Endodermal cell (in vitro differentiated cells): ENCODE measurements at regions not wholly inside any gene's neighbourhood (a gene's known extent, or its start where the extent isn't known, plus 50 kb on each side); places are given as distances from the start of the nearest gene placed in this dataset.

Experiments used
- DNase-seq: peaks from one replicate; pipeline ENCODE4 v3.0.0-alpha.2; 2017
- H3K27ac ChIP-seq: 2 replicates; pipeline ENCODE4 v1.5.1; 2013; ENCODE audit warnings: mild to moderate bottlenecking, low read depth, low read length, moderate library complexity
- H3K27me3 ChIP-seq: 2 replicates; pipeline ENCODE4 v1.6.1; 2013; ENCODE audit warnings: mild to moderate bottlenecking, low read length, moderate library complexity; ENCODE audit not compliant: insufficient read depth, control insufficient read depth, poor library complexity, severe bottlenecking
- H3K36me3 ChIP-seq: 2 replicates; pipeline ENCODE4 v1.7.0; 2013; ENCODE audit warnings: mild to moderate bottlenecking, low read length, moderate library complexity; ENCODE audit not compliant: control insufficient read depth, insufficient read depth
- H3K4me1 ChIP-seq: one replicate; pipeline ENCODE4 v1.7.0; 2013; ENCODE audit warnings: low read length; ENCODE audit not compliant: control insufficient read depth, insufficient read depth
- H3K4me3 ChIP-seq: 2 replicates; pipeline ENCODE4 v1.5.1; 2013; ENCODE audit warnings: mild to moderate bottlenecking, low read length, moderate library complexity
- H3K9ac ChIP-seq: 2 replicates; pipeline ENCODE4 v1.6.1; 2013; ENCODE audit warnings: mild to moderate bottlenecking, low read length, moderate library complexity; ENCODE audit not compliant: poor library complexity, severe bottlenecking; ENCODE audit errors: extremely low read depth
- H3K9me3 ChIP-seq: 2 replicates; pipeline ENCODE4 v1.6.1; 2013; ENCODE audit warnings: mild to moderate bottlenecking, low read length, moderate library complexity; ENCODE audit not compliant: control insufficient read depth
- H3K27ac Mint-ChIP-seq: 2 replicates; pipeline ENCODE4 v1.8.0; 2020; ENCODE audit warnings: mixed read lengths
- H3K27me3 Mint-ChIP-seq: 2 replicates; pipeline ENCODE4 v1.8.0; 2021; ENCODE audit warnings: mild to moderate bottlenecking, mixed read lengths; ENCODE audit not compliant: insufficient read depth
- H3K36me3 Mint-ChIP-seq: 2 replicates; pipeline ENCODE4 v1.8.0; 2020; ENCODE audit warnings: low read depth, mixed read lengths
- H3K4me1 Mint-ChIP-seq: 2 replicates; pipeline ENCODE4 v1.8.0; 2020; ENCODE audit warnings: mixed read lengths
- H3K4me3 Mint-ChIP-seq: 2 replicates; pipeline ENCODE4 v1.8.0; 2020; ENCODE audit warnings: mild to moderate bottlenecking, moderate library complexity, mixed read lengths
- H3K9me3 Mint-ChIP-seq: 2 replicates; pipeline ENCODE4 v1.8.0; 2020; ENCODE audit warnings: mild to moderate bottlenecking, mixed read lengths
- CTCF ChIP-seq: fragments of 200-600 bp; sonication (generic); conservative IDR thresholded peaks from 2 replicates; pipeline ENCODE4 v1.5.0; 2021; ENCODE audit warnings: antibody characterized with exemption, mild to moderate bottlenecking
- WGBS, 2 experiments: methylation state at CpG; one replicate each; pipeline versions ENCODE4 v1.1.5 to v1.1.7; 2013; ENCODE audit warnings: missing lambda C conversion rate in 2 of 2, mixed read lengths in 1 of 2; ENCODE audit not compliant: insufficient coverage in 1 of 2, insufficient read length in 1 of 2; 5-methylcytosine and 5-hydroxymethylcytosine counted together

DNA sequence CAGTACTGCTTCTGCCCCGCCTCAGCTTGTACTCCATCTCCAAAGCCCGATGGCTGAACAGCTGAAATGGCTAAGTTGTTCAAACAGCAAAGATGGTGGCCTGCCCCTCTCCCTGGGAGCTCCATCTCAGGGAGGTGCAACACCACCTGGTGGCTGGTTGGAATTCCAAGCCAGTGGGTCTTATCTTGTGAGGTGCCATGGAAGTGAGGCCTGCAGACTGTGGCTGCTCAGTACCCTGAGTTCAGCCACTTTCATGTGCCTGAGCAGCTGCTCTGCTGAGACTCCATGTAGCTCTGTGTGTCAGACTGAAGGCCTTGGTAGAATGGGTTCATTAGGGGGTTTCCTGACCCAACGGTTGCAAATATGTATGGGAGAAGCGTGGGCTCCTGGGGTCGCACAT lies 67.3 kb upstream of the SPRY2 start:
- Mint-ChIP-seq H3K36me3 (peaks cover 1% of the 10 kb centered on the region), H3K27ac (no peak overlapping the region), H3K4me3 (no peak overlapping the region), H3K4me1 (no peaks in the 10 kb centered on the region), H3K9me3 (peaks cover 13% of the 10 kb centered on the region), H3K27me3 (no peaks in the 10 kb centered on the region)
- no peak overlapping the region for H3K27ac ChIP-seq
- H3K4me1 ChIP-seq: no peaks in the 10 kb centered on the region
- no peaks in the 10 kb centered on the region for H3K27me3 ChIP-seq
- 95 to 100% methylated on average over 4 to 5 of the region's 5 CpGs for WGBS, 2 experiments
- peaks cover 7% of the 10 kb centered on the region for H3K9me3 ChIP-seq
- peak; percentile 74 for DNase-seq
- TF ChIP-seq CTCF: peak; percentile 57
- H3K36me3 ChIP-seq: no peaks in the 10 kb centered on the region
- no peak overlapping the region for H3K4me3 ChIP-seq
- H3K9ac ChIP-seq: no peak overlapping the region

DNA sequence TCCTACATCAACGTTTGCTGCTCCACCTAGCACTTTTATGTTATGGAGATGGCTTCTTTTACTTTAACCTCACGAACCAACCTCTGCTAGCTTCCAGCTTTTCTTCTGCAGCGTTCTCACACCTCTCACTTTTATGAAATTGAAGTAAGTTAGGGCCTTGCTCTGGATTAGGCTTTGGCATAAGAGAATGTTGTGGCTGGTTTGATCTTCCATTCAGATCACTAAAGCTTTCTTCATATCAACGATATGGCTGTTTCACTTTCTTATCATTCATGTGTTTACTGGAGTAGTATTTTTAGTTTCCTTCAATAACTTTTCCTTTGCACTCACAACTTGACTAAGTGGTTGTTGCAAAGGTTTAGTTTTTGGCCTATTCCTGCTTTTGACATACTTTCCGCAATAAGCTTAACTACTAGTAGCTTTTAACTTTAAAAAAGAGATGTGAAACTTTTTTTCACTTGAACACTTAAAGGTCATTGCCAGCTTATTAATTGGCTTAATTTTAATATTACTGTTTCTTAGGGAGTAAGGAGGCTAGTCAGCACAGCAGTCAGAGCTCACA lies 60.0 kb upstream of the SPRY2 start:
- no peaks in the 10 kb centered on the region for H3K27me3 Mint-ChIP-seq
- peaks cover 2% of the 10 kb centered on the region for H3K4me1 Mint-ChIP-seq
- H3K27me3 ChIP-seq: no peaks in the 10 kb centered on the region
- H3K9ac ChIP-seq: no peak overlapping the region
- no peak overlapping the region for H3K27ac ChIP-seq
- H3K36me3 Mint-ChIP-seq: peaks cover 1% of the 10 kb centered on the region
- 90 to 94% methylated on average over 2 of the region's 5 CpGs for whole genome bisulfite sequencing, 2 experiments
- peaks cover 7% of the 10 kb centered on the region for H3K9me3 ChIP-seq
- DNase-seq: no peak
- no peaks in the 10 kb centered on the region for H3K36me3 ChIP-seq
- H3K9me3 Mint-ChIP-seq: peaks cover 13% of the 10 kb centered on the region
- no peak overlapping the region for H3K4me3 Mint-ChIP-seq
- no peak overlapping the region for H3K4me3 ChIP-seq
- TF ChIP-seq CTCF: no peak
- no peaks in the 10 kb centered on the region for H3K4me1 ChIP-seq
- H3K27ac Mint-ChIP-seq: no peak overlapping the region

- no peak for TF ChIP-seq CTCF
- peaks cover 2% of the 10 kb centered on the region for H3K4me1 Mint-ChIP-seq
- WGBS, 2 experiments: 76% methylated on average over 3 of the region's 3 CpGs; no CpG with 5 or more reads in 1 of the 2 experiments
- H3K36me3 Mint-ChIP-seq: peaks cover 1% of the 10 kb centered on the region
- no peak overlapping the region for H3K27ac Mint-ChIP-seq
- Histone ChIP-seq H3K27me3 (no peaks in the 10 kb centered on the region), H3K4me1 (no peaks in the 10 kb centered on the region), H3K9me3 (peaks cover 7% of the 10 kb centered on the region), H3K27ac (no peak overlapping the region), H3K4me3 (no peak overlapping the region), H3K9ac (no peak overlapping the region), H3K36me3 (no peaks in the 10 kb centered on the region)
- no peaks in the 10 kb centered on the region for H3K27me3 Mint-ChIP-seq
- no peak for DNase-seq
- peaks cover 13% of the 10 kb centered on the region for H3K9me3 Mint-ChIP-seq
- H3K4me3 Mint-ChIP-seq: no peak overlapping the region
Observed at GRCh38 chr13:80400164-80400864, 59.4 kb upstream of the SPRY2 start.
